ENCODE measurements at regions not wholly inside any gene's neighbourhood (a gene's known extent, or its start where the extent isn't known, plus 50 kb on each side); places are given as distances from the start of the nearest gene placed in this dataset.

DNA sequence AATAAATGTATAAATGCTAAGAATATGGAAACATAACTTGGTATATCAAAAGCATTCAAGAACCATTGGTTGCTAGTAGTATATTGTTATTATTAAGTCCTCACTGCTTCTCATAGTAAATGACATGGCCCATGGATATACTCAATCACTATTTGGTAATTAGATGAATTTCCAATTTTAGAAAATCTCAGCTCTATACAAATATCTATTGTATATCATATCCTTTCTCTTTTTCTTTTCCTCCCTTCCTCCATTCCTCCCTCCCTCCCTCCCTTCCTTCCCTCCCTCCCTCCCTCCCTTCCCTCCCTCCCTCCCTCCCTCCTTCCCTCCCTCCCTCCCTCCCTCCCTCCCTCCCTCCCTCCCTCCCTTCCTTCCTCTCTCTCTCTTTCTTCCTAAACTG, 514.4 kb upstream of the LCORL start:
- Histone ChIP-seq H3K27me3 (ENCODE audit: control insufficient read depth, insufficient read depth, low read length) (no peaks in the 10 kb centered on the region), H3K4me3 (ENCODE audit: low read depth, low read length) (no peak overlapping the region), H3K36me3 (ENCODE audit: control insufficient read depth, insufficient read depth, low read length) (no peaks in the 10 kb centered on the region)
- TF ChIP-seq, protein P1, sequence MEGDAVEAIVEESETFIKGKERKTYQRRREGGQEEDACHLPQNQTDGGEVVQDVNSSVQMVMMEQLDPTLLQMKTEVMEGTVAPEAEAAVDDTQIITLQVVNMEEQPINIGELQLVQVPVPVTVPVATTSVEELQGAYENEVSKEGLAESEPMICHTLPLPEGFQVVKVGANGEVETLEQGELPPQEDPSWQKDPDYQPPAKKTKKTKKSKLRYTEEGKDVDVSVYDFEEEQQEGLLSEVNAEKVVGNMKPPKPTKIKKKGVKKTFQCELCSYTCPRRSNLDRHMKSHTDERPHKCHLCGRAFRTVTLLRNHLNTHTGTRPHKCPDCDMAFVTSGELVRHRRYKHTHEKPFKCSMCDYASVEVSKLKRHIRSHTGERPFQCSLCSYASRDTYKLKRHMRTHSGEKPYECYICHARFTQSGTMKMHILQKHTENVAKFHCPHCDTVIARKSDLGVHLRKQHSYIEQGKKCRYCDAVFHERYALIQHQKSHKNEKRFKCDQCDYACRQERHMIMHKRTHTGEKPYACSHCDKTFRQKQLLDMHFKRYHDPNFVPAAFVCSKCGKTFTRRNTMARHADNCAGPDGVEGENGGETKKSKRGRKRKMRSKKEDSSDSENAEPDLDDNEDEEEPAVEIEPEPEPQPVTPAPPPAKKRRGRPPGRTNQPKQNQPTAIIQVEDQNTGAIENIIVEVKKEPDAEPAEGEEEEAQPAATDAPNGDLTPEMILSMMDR (IDR thresholded peaks at IDR 0.05; ENCODE audit: insufficient read depth, low read length, poor library complexity, severe bottlenecking) = no peak
- no peak for DNase-seq (ENCODE audit: low read depth)

DNA sequence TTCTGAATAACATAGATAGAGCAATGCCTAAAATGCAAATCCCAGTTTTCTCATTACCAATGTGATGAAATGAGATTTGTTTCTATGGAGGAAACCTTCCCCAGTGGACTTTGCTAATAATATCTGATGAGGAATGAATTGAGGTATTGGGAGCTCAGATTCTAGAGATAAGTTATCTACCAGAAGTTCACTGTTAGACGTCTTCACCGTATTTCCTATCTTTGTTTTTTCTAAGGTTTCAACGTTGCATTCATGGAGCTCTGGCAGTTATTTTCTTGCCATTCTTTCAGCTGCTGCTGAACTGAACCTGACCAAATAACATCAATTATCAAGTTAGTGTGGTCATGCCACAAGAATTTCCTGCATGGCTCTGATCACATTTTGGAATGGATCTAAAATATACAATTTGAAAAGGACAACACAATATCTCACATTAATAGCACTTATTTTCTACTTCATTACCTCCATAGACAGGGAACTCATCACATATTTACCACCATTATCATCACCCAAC, 511.8 kb upstream of the LCORL start:
- DNase-seq (ENCODE audit: low read depth) = no peak
- Histone ChIP-seq H3K27me3 (ENCODE audit: control insufficient read depth, insufficient read depth, low read length) (no peaks in the 10 kb centered on the region), H3K36me3 (ENCODE audit: control insufficient read depth, insufficient read depth, low read length) (no peaks in the 10 kb centered on the region), H3K4me3 (ENCODE audit: low read depth, low read length) (no peak overlapping the region)
- TF ChIP-seq, protein P1 (IDR thresholded peaks at IDR 0.05; ENCODE audit: insufficient read depth, low read length, poor library complexity, severe bottlenecking) = no peak

DNA sequence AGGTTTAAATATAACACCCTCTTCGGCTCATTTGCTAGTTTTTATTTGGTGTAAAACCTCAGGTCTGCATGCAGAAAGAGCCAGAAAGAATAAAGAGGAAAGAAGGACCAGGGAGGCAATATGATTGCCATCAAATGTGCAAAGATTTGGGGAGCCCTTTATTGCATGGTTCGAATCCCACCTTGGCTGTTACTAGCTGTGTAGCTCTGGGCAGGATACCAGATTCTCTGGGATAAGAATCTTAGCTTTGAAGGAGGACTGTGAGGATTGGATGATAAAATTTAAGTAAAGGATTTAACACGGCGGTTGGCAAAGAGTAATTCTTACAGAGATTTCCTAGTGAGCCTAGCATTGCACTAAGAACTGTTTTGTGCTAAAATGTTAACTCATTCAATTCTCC, 510.2 kb upstream of the LCORL start:
- Histone ChIP-seq H3K36me3 (ENCODE audit: control insufficient read depth, insufficient read depth, low read length) (no peaks in the 10 kb centered on the region), H3K27me3 (ENCODE audit: control insufficient read depth, insufficient read depth, low read length) (no peaks in the 10 kb centered on the region), H3K4me3 (ENCODE audit: low read depth, low read length) (no peak overlapping the region)
- no peak for DNase-seq (ENCODE audit: low read depth)
- TF ChIP-seq, protein P1 (IDR thresholded peaks at IDR 0.05; ENCODE audit: insufficient read depth, low read length, poor library complexity, severe bottlenecking) = no peak

DNA sequence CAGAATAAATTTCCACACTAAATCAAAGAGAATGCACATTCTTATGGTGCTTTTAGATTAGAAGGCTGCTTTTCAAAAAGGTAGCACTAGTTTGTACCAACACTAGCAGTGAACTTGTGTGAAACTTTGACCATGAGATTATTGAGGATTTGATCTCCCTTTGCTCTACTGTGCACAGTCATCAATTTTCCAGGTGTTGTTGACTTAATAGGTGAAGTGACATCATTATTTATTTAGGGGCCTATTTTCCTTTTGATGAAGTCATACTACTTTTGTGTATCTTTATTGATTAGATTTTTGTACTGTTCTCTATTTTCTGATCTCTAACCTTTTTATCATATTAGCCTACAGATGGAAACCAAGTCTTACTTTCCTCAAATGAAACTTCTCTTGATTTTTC, 507.9 kb upstream of the LCORL start:
- no peak overlapping the region for H3K4me3 ChIP-seq (ENCODE audit: low read depth, low read length)
- TF ChIP-seq, protein P1 (IDR thresholded peaks at IDR 0.05; ENCODE audit: insufficient read depth, low read length, poor library complexity, severe bottlenecking) = no peak
- H3K36me3 ChIP-seq (ENCODE audit: control insufficient read depth, insufficient read depth, low read length) = no peaks in the 10 kb centered on the region
- no peak for DNase-seq (ENCODE audit: low read depth)
- H3K27me3 ChIP-seq (ENCODE audit: control insufficient read depth, insufficient read depth, low read length) = no peaks in the 10 kb centered on the region

DNA sequence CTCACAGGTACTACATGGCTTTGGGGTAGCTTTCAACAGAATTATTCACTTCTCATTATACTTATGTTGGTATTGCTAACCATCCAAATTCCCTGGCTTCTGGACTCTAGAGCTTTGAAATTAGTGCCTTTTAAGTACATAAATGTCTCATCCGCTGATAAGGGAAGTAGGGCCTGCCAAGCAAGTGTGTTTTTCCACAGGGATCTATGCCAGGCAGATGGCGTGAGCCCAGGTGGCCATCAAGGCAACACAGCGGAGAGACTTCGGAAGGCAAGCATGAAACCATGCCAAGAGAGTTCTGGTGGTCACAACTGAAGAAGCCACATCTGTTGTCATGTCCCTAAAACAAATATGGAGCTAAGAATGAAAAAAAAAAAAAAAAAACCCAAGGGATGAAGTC, 503.1 kb upstream of the LCORL start:
- DNase-seq (ENCODE audit: low read depth) = no peak
- no peaks in the 10 kb centered on the region for H3K36me3 ChIP-seq (ENCODE audit: control insufficient read depth, insufficient read depth, low read length)
- TF ChIP-seq, protein P1 (IDR thresholded peaks at IDR 0.05; ENCODE audit: insufficient read depth, low read length, poor library complexity, severe bottlenecking) = no peak
- H3K27me3 ChIP-seq (ENCODE audit: control insufficient read depth, insufficient read depth, low read length) = no peaks in the 10 kb centered on the region
- H3K4me3 ChIP-seq (ENCODE audit: low read depth, low read length) = no peak overlapping the region

DNA sequence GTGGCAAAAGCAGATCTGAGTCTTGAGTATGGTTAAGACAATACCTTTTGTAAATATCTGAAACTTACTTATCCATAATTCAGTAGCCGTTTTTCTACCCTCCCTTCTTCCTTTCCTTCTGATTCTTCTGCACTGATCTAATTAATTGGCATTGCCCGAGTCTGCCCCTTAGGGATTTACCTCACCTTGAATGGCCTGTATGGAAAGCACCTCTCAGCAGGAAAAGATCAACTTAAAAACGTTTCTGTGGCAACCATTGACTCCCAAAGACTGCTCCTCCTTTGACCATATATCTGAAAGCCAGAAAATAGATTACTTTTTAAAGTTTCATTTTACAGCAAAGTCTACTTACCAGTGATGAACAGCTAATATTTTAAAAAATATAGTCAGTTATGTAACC, 496.5 kb upstream of the LCORL start:
- H3K4me3 ChIP-seq (ENCODE audit: low read depth, low read length) = no peak overlapping the region
- no peaks in the 10 kb centered on the region for H3K36me3 ChIP-seq (ENCODE audit: control insufficient read depth, insufficient read depth, low read length)
- DNase-seq (ENCODE audit: low read depth) = no peak
- H3K27me3 ChIP-seq (ENCODE audit: control insufficient read depth, insufficient read depth, low read length) = no peaks in the 10 kb centered on the region
- TF ChIP-seq, protein P1 (IDR thresholded peaks at IDR 0.05; ENCODE audit: insufficient read depth, low read length, poor library complexity, severe bottlenecking) = no peak
